OCI-LY7 (cell line): ENCODE measurements at regions not wholly inside any gene's neighbourhood (a gene's known extent, or its start where the extent isn't known, plus 50 kb on each side); places are given as distances from the start of the nearest gene placed in this dataset.

Source experiments
- BruUV-seq: library from RNA; stranded (reverse); fragments of 400-500 nt; replicated peaks from 2 replicates; lab custom pipeline; 2021; lab: Mats Ljungman, UMichigan
- CTCF ChIA-PET: fragments of 300-600 bp; sonication (Branson Sonifier 250); formaldehyde crosslinking; loops from one replicate; lab custom pipeline; 2022; ENCODE audit warnings: antibody characterized with exemption; ENCODE audit not compliant: unreplicated experiment; lab: Charles Lee
- POLR2A ChIA-PET: fragments of 300-600 bp; sonication (Branson Sonifier 250); formaldehyde crosslinking; loops from one replicate; lab custom pipeline; 2022; ENCODE audit warnings: antibody characterized with exemption; lab: Charles Lee
- DNase-seq: peaks from one replicate; pipeline ENCODE4 v3.0.0-alpha.2; 2015; ENCODE audit warnings: low spot score
- H2AFZ ChIP-seq: fragments of 200-600 bp; sonication (generic), shearing (Covaris generic); 2 replicates; pipeline ENCODE4 v1.6.1; 2014; ENCODE audit warnings: mild to moderate bottlenecking, antibody characterized with exemption, low read length, moderate library complexity
- H3K27ac ChIP-seq: fragments of 200-600 bp; sonication (generic); 2 replicates; pipeline ENCODE4 v1.5.1; 2014; ENCODE audit warnings: mixed run types, low read depth, mild to moderate bottlenecking, moderate library complexity, low read length, inconsistent platforms; ENCODE audit not compliant: poor library complexity, severe bottlenecking
- H3K36me3 ChIP-seq: fragments of 200-600 bp; sonication (generic); 2 replicates; pipeline ENCODE4 v1.6.1; 2014; ENCODE audit warnings: mild to moderate bottlenecking, antibody characterized with exemption, low read length, moderate library complexity, mixed read lengths; ENCODE audit not compliant: insufficient read depth
- H3K4me1 ChIP-seq: fragments of 200-600 bp; sonication (generic); 2 replicates; pipeline ENCODE4 v1.5.1; 2014; ENCODE audit warnings: mild to moderate bottlenecking, low read length; ENCODE audit not compliant: insufficient read depth, poor library complexity, severe bottlenecking
- H3K4me2 ChIP-seq: fragments of 200-600 bp; sonication (generic); 2 replicates; pipeline ENCODE4 v1.6.1; 2014; ENCODE audit warnings: mild to moderate bottlenecking, low read length
- H3K4me3 ChIP-seq: fragments of 200-600 bp; sonication (generic); 2 replicates; pipeline ENCODE4 v1.5.1; 2014; ENCODE audit warnings: mild to moderate bottlenecking, low read depth, low read length; ENCODE audit not compliant: poor library complexity, severe bottlenecking
- H3K79me2 ChIP-seq: fragments of 200-600 bp; sonication (generic); 2 replicates; pipeline ENCODE4 v1.6.1; 2016; ENCODE audit warnings: low read depth, mild to moderate bottlenecking, low read length, moderate library complexity, mixed read lengths; ENCODE audit not compliant: insufficient read depth
- H3K9me2 ChIP-seq: fragments of 200-600 bp; sonication (generic); 2 replicates; pipeline ENCODE4 v1.6.1; 2016; ENCODE audit warnings: mild to moderate bottlenecking, low read length, mixed read lengths; ENCODE audit not compliant: insufficient read depth
- H3K9me3 ChIP-seq: fragments of 200-600 bp; sonication (generic); 2 replicates; pipeline ENCODE4 v1.6.1; 2014; ENCODE audit warnings: mild to moderate bottlenecking, mixed run types, low read length, mixed read lengths
- H4K20me1 ChIP-seq: fragments of 200-600 bp; sonication (generic); 2 replicates; pipeline ENCODE4 v1.6.1; 2014; ENCODE audit warnings: mild to moderate bottlenecking, antibody characterized with exemption, low read length, moderate library complexity, mixed read lengths; ENCODE audit not compliant: insufficient read depth
- EZH2phosphoT487 ChIP-seq: fragments of 200-600 bp; sonication (generic); IDR thresholded peaks from 2 replicates; pipeline ENCODE4 v1.6.1; 2018; ENCODE audit warnings: low read depth, borderline replicate concordance, mild to moderate bottlenecking, mixed run types, antibody characterized with exemption, low read length, moderate library complexity, mixed read lengths
- intact Hi-C: fragments of 100-400 bp; cut with micrococcal nuclease; formaldehyde crosslinking; loops from one replicate; pipeline ENCODE4 v1.10.0; 2022; ENCODE audit not compliant: unreplicated experiment
- TF ChIP-seq, protein P1 (sequence below): fragments of 200-600 bp; sonication (generic); conservative IDR thresholded peaks from 2 replicates; pipeline ENCODE4 v1.5.1; 2014; ENCODE audit warnings: mild to moderate bottlenecking, antibody characterized with exemption, low read length, moderate library complexity, mixed read lengths

DNA sequence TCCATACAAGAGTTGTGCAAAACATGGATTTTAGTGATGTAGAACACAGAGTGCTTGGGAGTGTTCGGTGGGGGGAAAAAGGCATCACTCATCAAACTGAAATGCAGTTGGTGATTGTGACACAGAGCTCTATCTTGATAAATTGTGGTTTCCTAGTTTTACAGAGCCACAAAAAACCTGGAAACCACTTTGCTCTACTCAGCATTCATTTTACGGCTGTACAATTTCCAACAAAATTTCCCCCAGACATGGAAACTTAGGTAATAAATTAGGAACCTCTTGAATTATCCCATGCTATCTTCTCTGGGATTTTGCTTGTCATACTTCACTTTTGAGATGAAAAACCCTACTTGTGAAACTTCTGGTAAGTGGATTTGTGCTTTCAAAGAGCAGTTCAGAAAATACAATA lies 614.9 kb upstream of the FZD8 start:
- H3K4me1 ChIP-seq, result no peaks in the 10 kb centered on the region
- ChIA-PET CTCF (no interaction called here), POLR2A (no interaction called here)
- H4K20me1 ChIP-seq, result no peaks in the 10 kb centered on the region
- no peak overlapping the region for H3K4me2 ChIP-seq
- no TSS peak for BruUV-seq
- H3K9me3 ChIP-seq, result no peaks in the 10 kb centered on the region
- H3K4me3 ChIP-seq, result no peak overlapping the region
- H3K9me2 ChIP-seq, result no peaks in the 10 kb centered on the region
- H3K79me2 ChIP-seq, result no peaks in the 10 kb centered on the region
- H3K36me3 ChIP-seq, result no peaks in the 10 kb centered on the region
- intact Hi-C loops, result no loop called here
- no peak overlapping the region for H2AFZ ChIP-seq
- no peak overlapping the region for H3K27ac ChIP-seq
- TF ChIP-seq EZH2phosphoT487, result no peak
- TF ChIP-seq, protein P1, sequence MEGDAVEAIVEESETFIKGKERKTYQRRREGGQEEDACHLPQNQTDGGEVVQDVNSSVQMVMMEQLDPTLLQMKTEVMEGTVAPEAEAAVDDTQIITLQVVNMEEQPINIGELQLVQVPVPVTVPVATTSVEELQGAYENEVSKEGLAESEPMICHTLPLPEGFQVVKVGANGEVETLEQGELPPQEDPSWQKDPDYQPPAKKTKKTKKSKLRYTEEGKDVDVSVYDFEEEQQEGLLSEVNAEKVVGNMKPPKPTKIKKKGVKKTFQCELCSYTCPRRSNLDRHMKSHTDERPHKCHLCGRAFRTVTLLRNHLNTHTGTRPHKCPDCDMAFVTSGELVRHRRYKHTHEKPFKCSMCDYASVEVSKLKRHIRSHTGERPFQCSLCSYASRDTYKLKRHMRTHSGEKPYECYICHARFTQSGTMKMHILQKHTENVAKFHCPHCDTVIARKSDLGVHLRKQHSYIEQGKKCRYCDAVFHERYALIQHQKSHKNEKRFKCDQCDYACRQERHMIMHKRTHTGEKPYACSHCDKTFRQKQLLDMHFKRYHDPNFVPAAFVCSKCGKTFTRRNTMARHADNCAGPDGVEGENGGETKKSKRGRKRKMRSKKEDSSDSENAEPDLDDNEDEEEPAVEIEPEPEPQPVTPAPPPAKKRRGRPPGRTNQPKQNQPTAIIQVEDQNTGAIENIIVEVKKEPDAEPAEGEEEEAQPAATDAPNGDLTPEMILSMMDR, result no peak
- no peak for DNase-seq

DNA sequence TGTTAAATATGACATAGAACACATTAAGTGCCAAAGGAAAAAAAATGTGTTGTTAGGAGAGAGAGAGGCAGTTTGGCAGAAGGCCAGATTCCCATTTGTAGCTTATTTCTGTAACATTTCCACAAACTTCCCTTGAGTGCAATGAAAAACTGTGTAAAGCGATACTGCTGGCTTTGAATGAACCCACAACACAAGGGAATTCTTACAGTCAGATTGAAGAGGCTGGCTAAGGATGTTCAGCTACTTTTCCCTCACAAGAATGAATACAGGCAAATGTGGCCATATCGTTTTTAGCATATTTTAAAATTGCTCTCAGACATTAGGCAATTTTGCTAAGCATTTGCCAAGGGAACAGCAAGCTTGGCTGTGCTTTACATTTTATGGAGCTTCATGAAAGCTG lies 614.1 kb upstream of the FZD8 start:
- POLR2A ChIA-PET, result no interaction called here
- intact Hi-C loops, result no loop called here
- TF ChIP-seq, protein P1, result no peak
- TF ChIP-seq EZH2phosphoT487, result no peak
- H3K79me2 ChIP-seq, result no peaks in the 10 kb centered on the region
- no peak for DNase-seq
- no peaks in the 10 kb centered on the region for H3K9me3 ChIP-seq
- BruUV-seq, result no TSS peak
- no peak overlapping the region for H3K4me3 ChIP-seq
- no peak overlapping the region for H3K4me2 ChIP-seq
- H3K9me2 ChIP-seq, result no peaks in the 10 kb centered on the region
- no peak overlapping the region for H3K27ac ChIP-seq
- no peak overlapping the region for H2AFZ ChIP-seq
- no peaks in the 10 kb centered on the region for H3K36me3 ChIP-seq
- CTCF ChIA-PET, result no interaction called here
- no peaks in the 10 kb centered on the region for H3K4me1 ChIP-seq
- no peaks in the 10 kb centered on the region for H4K20me1 ChIP-seq

DNA sequence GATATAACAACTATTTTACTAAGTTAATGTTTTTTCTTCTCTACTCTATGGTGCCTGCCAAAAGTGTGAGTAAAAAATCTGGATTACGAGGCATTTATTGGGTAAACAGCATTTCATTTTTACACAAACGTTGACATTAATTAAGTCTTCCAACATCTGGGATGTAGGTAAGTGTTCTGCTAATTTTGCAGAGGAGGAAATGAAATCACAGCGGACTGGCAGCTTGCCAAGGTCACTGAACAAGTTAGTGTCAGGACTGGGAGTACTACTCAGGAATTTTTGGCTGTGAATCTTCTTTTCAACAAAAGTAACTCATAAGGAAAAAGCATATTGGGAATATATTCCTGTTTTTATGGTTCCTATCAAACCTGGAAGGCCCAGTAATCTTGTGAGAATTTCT lies 612.1 kb upstream of the FZD8 start:
- no peak for DNase-seq
- ChIA-PET POLR2A (interaction anchor here (0.8 kb wide), 1 partner anchor 8 kb away, joined by 3 read pairs; no protein-coding TSS in a partner anchor), CTCF (no interaction called here)
- H3K4me1 ChIP-seq, result no peaks in the 10 kb centered on the region
- H3K27ac ChIP-seq, result no peak overlapping the region
- H3K4me2 ChIP-seq, result no peak overlapping the region
- intact Hi-C loops, result no loop called here
- no peak overlapping the region for H3K4me3 ChIP-seq
- no peak overlapping the region for H2AFZ ChIP-seq
- H4K20me1 ChIP-seq, result no peaks in the 10 kb centered on the region
- no peaks in the 10 kb centered on the region for H3K9me3 ChIP-seq
- H3K36me3 ChIP-seq, result no peaks in the 10 kb centered on the region
- no peak for TF ChIP-seq EZH2phosphoT487
- TF ChIP-seq, protein P1, result no peak
- no peaks in the 10 kb centered on the region for H3K9me2 ChIP-seq
- no TSS peak for BruUV-seq
- no peaks in the 10 kb centered on the region for H3K79me2 ChIP-seq
